HepG2 (cell line): ENCODE measurements at regions not wholly inside any gene's neighbourhood (a gene's known extent, or its start where the extent isn't known, plus 50 kb on each side); places are given as distances from the start of the nearest gene placed in this dataset.

Experiments used
- ATAC-seq: fragments of 200-7000 bp; cut with Tn5 transposase; 3 replicates; pipeline ENCODE4 v1.9.1; 2020; ENCODE audit warnings: mild to moderate bottlenecking, moderate library complexity
- BruUV-seq: library from RNA; stranded (reverse); fragments of 400-500 nt; replicated peaks from 2 replicates; lab custom pipeline; 2021; lab: Mats Ljungman, UMichigan
- CTCF ChIA-PET: fragments of 300-600 bp; formaldehyde crosslinking; extraction: SDS; loops from one replicate; lab custom pipeline; 2021; ENCODE audit warnings: low total read pairs, inconsistent platforms, low intra/inter-chr PET ratio; lab: Yijun Ruan, JAX
- POLR2A ChIA-PET: fragments of 350-600 bp; sonication (Branson Sonifier 250); formaldehyde crosslinking; loops from one replicate; lab custom pipeline; 2020; ENCODE audit warnings: antibody characterized with exemption, inconsistent platforms; lab: Yijun Ruan, JAX
- DNase-seq: peaks from one replicate; pipeline ENCODE4 v3.0.0-alpha.2; 2015; ENCODE audit warnings: low spot score
- FAIRE-seq: peaks from 3 replicates; lab custom pipeline; 2011; peaks lifted over from hg19 to GRCh38; lab: Jason Lieb, UNC
- H2AFZ ChIP-seq: one replicate; pipeline ENCODE4 v1.6.1; 2011; ENCODE audit warnings: low read length, inconsistent platforms
- H3K27ac ChIP-seq: fragments of 300-600 bp; 3 replicates; pipeline ENCODE4 v1.8.0; 2011; ENCODE audit warnings: mixed run types, mild to moderate bottlenecking, mixed read lengths, low read length, inconsistent platforms; ENCODE audit not compliant: insufficient read depth; ENCODE audit errors: extremely low read length
- H3K27me3 ChIP-seq, 2 experiments: fragments of 200-600 bp in 1 of 2; 2 replicates in 1 of 2; 3 replicates in 1 of 2; pipeline versions ENCODE4 v1.6.0 to v1.8.0; 2011; ENCODE audit warnings: low read length in 2 of 2, mild to moderate bottlenecking in 2 of 2, moderate library complexity in 2 of 2, inconsistent platforms in 1 of 2; ENCODE audit not compliant: insufficient read depth in 2 of 2, control insufficient read depth in 1 of 2
- H3K36me3 ChIP-seq, 2 experiments: fragments of 200-600 bp in 1 of 2; replicated peaks in 1 of 2; 2 replicates in 1 of 2; 3 replicates in 1 of 2; pipeline versions ENCODE4 v1.5.1 to v1.8.0; 2011; ENCODE audit warnings: low read length in 2 of 2, inconsistent platforms in 1 of 2; ENCODE audit not compliant: insufficient read depth in 2 of 2, control insufficient read depth in 1 of 2
- H3K4me1 ChIP-seq: 2 replicates; pipeline ENCODE4 v1.5.1; 2012; ENCODE audit warnings: low read length, inconsistent platforms; ENCODE audit not compliant: insufficient read depth
- H3K4me2 ChIP-seq: 2 replicates; pipeline ENCODE4 v1.6.0; 2011; ENCODE audit warnings: low read depth, low read length, inconsistent platforms
- H3K4me3 ChIP-seq, 3 experiments: fragments of 200-600 bp in 1 of 3; sonication (generic), shearing (Covaris generic) in 1 of 3; replicated peaks in 1 of 3; 2 replicates each; pipeline ENCODE4 v1.5.1; 2011 to 2016; ENCODE audit warnings: low read length in 3 of 3, inconsistent platforms in 2 of 3, low read depth in 2 of 3, mild to moderate bottlenecking in 2 of 3, control low read depth in 1 of 3, mixed read lengths in 1 of 3; ENCODE audit not compliant: insufficient read depth in 1 of 3
- H3K79me2 ChIP-seq: one replicate; pipeline ENCODE4 v1.6.1; 2011; ENCODE audit warnings: low read length, inconsistent platforms; ENCODE audit not compliant: insufficient read depth
- H3K9ac ChIP-seq: 2 replicates; pipeline ENCODE4 v1.6.0; 2011; ENCODE audit warnings: mild to moderate bottlenecking, low read depth, low read length, inconsistent platforms; ENCODE audit not compliant: insufficient read depth
- H3K9me3 ChIP-seq: 2 replicates; pipeline ENCODE4 v1.5.1; 2012; ENCODE audit warnings: mild to moderate bottlenecking, low read length
- H4K20me1 ChIP-seq: 2 replicates; pipeline ENCODE4 v1.6.0; 2011; ENCODE audit warnings: inconsistent platforms, mild to moderate bottlenecking, low read length, moderate library complexity; ENCODE audit not compliant: insufficient read depth
- CAMTA2 ChIP-seq: sonication (generic); formaldehyde crosslinking; IDR thresholded peaks from 2 replicates; pipeline ENCODE4 v1.4.0; 2020; ENCODE audit warnings: mild to moderate bottlenecking, missing genetic modification reagents, borderline replicate concordance
- IRF2 ChIP-seq: IDR thresholded peaks from 2 replicates; pipeline ENCODE4 v1.6.1; 2018; ENCODE audit warnings: missing genetic modification reagents, missing compliant biosample characterization
- KLF9 ChIP-seq: IDR thresholded peaks from 2 replicates; pipeline ENCODE4 v1.6.1; 2016; ENCODE audit warnings: low read depth
- LBX2 ChIP-seq: sonication (generic); formaldehyde crosslinking; IDR thresholded peaks from 2 replicates; pipeline ENCODE4 v1.5.0; 2020; ENCODE audit warnings: missing genetic modification reagents, mild to moderate bottlenecking, borderline replicate concordance
- NONO ChIP-seq, 2 experiments: fragments of 450-650 bp in 1 of 2; sonication (generic) in 1 of 2; formaldehyde crosslinking in 1 of 2; IDR thresholded peaks in 1 of 2; conservative IDR thresholded peaks in 1 of 2; 2 replicates each; pipeline versions ENCODE4 v1.6.1 to v1.8.0; 2017 to 2022; ENCODE audit warnings: mild to moderate bottlenecking in 1 of 2, missing genetic modification reagents in 1 of 2, moderate library complexity in 1 of 2
- SMAD9 ChIP-seq: sonication (generic); formaldehyde crosslinking; IDR thresholded peaks from 2 replicates; pipeline ENCODE4 v1.5.1; 2020; ENCODE audit warnings: mild to moderate bottlenecking, missing genetic modification reagents
- SOX6 ChIP-seq, 2 experiments: fragments of 450-650 bp in 1 of 2; sonication (generic) in 1 of 2; formaldehyde crosslinking in 1 of 2; IDR thresholded peaks; 2 replicates each; pipeline versions ENCODE4 v1.4.0 to v1.6.1; 2017 to 2020; ENCODE audit warnings: antibody characterized with exemption in 1 of 2, mild to moderate bottlenecking in 1 of 2, missing genetic modification reagents in 1 of 2
- SP2 ChIP-seq: sonication (generic); formaldehyde crosslinking; IDR thresholded peaks from 2 replicates; pipeline ENCODE4 v1.5.1; 2020; ENCODE audit warnings: mild to moderate bottlenecking, missing genetic modification reagents
- TEAD3 ChIP-seq: optimal IDR thresholded peaks from 2 replicates; pipeline ENCODE3; 2016; ENCODE audit warnings: borderline replicate concordance
- TMF1 ChIP-seq: sonication (generic); formaldehyde crosslinking; IDR thresholded peaks from 2 replicates; pipeline ENCODE4 v1.8.1; 2022; ENCODE audit warnings: low read depth, missing genetic modification reagents
- ZBTB1 ChIP-seq: sonication (generic); formaldehyde crosslinking; IDR thresholded peaks from 2 replicates; pipeline ENCODE4 v1.4.0; 2020; ENCODE audit warnings: missing genetic modification reagents, borderline replicate concordance
- ZKSCAN8 ChIP-seq: IDR thresholded peaks from 2 replicates; pipeline ENCODE4 v1.6.1; 2016; ENCODE audit warnings: borderline replicate concordance, missing genetic modification reagents, missing compliant biosample characterization
- ZNF10 ChIP-seq: sonication (generic); formaldehyde crosslinking; IDR thresholded peaks from 2 replicates; pipeline ENCODE4 v1.4.0; 2020; ENCODE audit warnings: mild to moderate bottlenecking, low read depth, missing genetic modification reagents, borderline replicate concordance
- ZNF44 ChIP-seq: sonication (generic); formaldehyde crosslinking; IDR thresholded peaks from 2 replicates; pipeline ENCODE4 v1.5.1; 2020; ENCODE audit warnings: mild to moderate bottlenecking, missing genetic modification reagents
- ZNF605 ChIP-seq: sonication (generic); formaldehyde crosslinking; IDR thresholded peaks from 2 replicates; pipeline ENCODE4 v1.8.0; 2022; ENCODE audit warnings: mild to moderate bottlenecking, missing genetic modification reagents
- ZNF788 ChIP-seq: sonication (generic); formaldehyde crosslinking; IDR thresholded peaks from 2 replicates; pipeline ENCODE4 v1.5.0; 2020; ENCODE audit warnings: mild to moderate bottlenecking, missing genetic modification reagents, borderline replicate concordance
- WGBS: methylation state at CpG from one replicate; pipeline ENCODE4 v1.1.6; 2017; ENCODE audit warnings: low lambda C conversion rate; 5-methylcytosine and 5-hydroxymethylcytosine counted together
- in situ Hi-C: cut with HindIII; loops from 2 replicates; pipeline ENCODE4 v1.10.0; 2017; ENCODE audit warnings: low pct_unique_long_range_greater_than_20kb; ENCODE audit not compliant: extremely low pct_ligation_motif_present
- intact Hi-C: fragments of 100-400 bp; cut with micrococcal nuclease; formaldehyde crosslinking; loops from one replicate; pipeline ENCODE4 v1.10.0; 2022; ENCODE audit not compliant: unreplicated experiment
- TF ChIP-seq, protein P1 (sequence below): sonication (generic); formaldehyde crosslinking; IDR thresholded peaks from 2 replicates; pipeline ENCODE4 v1.9.0; 2022; ENCODE audit warnings: low read depth, missing genetic modification reagents

DNA sequence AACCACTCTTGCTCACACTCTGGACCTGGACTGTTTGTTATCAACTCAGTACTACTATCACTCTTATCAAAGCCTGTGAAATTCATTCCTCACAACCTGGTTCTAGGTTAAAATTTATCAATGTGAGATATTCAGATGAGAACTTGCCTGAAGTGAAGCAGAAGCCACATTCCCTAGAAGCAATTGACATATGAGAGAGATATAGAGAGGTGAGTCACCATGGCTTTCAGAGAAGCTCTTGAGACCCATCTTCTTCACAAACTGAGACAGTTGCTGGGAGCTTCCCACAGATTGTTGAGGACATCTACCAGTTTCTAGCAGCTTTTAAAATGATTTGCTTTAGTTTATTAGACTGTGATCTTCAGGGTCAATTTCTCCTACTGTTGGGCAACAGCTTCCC lies 316.9 kb upstream of the TET2 start:
- Histone ChIP-seq H2AFZ (no peak overlapping the region), H3K4me3 (no peak overlapping the region), H3K36me3 (no peaks in the 10 kb centered on the region), H4K20me1 (no peaks in the 10 kb centered on the region), H3K9me3 (no peaks in the 10 kb centered on the region), H3K27me3 (no peaks in the 10 kb centered on the region), H3K79me2 (no peaks in the 10 kb centered on the region), H3K4me1 (no peaks in the 10 kb centered on the region), H3K9ac (no peak overlapping the region), H3K4me2 (no peak overlapping the region), H3K27ac (no peak overlapping the region)
- ChIA-PET POLR2A (no interaction called here), CTCF (no interaction called here)
- ATAC-seq (no peak), FAIRE-seq (no peak), DNase-seq (no peak)
- BruUV-seq, result no TSS peak
- intact Hi-C loops, result no loop called here
- in situ Hi-C loops, result no loop called here
- TF ChIP-seq ZBTB1, result no peak

- Histone ChIP-seq H2AFZ (no peak overlapping the region), H3K4me3 (no peak overlapping the region), H3K4me2 (no peak overlapping the region), H3K27ac (no peak overlapping the region), H3K4me1 (no peaks in the 10 kb centered on the region), H3K36me3 (no peaks in the 10 kb centered on the region), H3K9ac (no peak overlapping the region), H3K27me3 (no peaks in the 10 kb centered on the region), H3K79me2 (no peaks in the 10 kb centered on the region), H3K9me3 (no peaks in the 10 kb centered on the region), H4K20me1 (no peaks in the 10 kb centered on the region)
- intact Hi-C loops, result no loop called here
- WGBS, result 9% methylated on average over 3 of the region's 3 CpGs
- BruUV-seq, result no TSS peak
- ChIA-PET POLR2A (no interaction called here), CTCF (no interaction called here)
- FAIRE-seq (no peak), DNase-seq (no peak), ATAC-seq (no peak)
- in situ Hi-C loops, result no loop called here
- TF ChIP-seq KLF9 (CRISPR knock-in tag) (no peak), SOX6 (IDR thresholded peaks at IDR 0.05) (no peak), SOX6 (CRISPR knock-in tag; IDR thresholded peaks at IDR 0.05) (no peak), LBX2 (CRISPR knock-in tag) (no peak), ZNF605 (CRISPR knock-in tag) (no peak), IRF2 (CRISPR knock-in tag) (no peak), ZNF10 (CRISPR knock-in tag) (no peak), SP2 (CRISPR knock-in tag) (no peak), NONO (IDR thresholded peaks at IDR 0.05) (no peak), NONO (CRISPR knock-in tag; conservative IDR thresholded peaks at IDR 0.05) (no peak), SMAD9 (CRISPR knock-in tag) (no peak), TMF1 (no peak), ZNF44 (no peak), CAMTA2 (no peak), ZNF788 (CRISPR knock-in tag) (no peak), TEAD3 (CRISPR knock-in tag) (no peak), ZKSCAN8 (CRISPR knock-in tag) (no peak)
- TF ChIP-seq, protein P1, sequence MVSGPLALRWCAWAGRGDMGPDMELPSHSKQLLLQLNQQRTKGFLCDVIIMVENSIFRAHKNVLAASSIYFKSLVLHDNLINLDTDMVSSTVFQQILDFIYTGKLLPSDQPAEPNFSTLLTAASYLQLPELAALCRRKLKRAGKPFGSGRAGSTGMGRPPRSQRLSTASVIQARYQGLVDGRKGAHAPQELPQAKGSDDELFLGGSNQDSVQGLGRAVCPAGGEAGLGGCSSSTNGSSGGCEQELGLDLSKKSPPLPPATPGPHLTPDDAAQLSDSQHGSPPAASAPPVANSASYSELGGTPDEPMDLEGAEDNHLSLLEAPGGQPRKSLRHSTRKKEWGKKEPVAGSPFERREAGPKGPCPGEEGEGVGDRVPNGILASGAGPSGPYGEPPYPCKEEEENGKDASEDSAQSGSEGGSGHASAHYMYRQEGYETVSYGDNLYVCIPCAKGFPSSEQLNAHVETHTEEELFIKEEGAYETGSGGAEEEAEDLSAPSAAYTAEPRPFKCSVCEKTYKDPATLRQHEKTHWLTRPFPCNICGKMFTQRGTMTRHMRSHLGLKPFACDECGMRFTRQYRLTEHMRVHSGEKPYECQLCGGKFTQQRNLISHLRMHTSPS (CRISPR knock-in tag), result no peak
Observed at GRCh38 chr4:104848597-104849225, 298.0 kb upstream of the TET2 start.
